GM18951 (cell line): ENCODE measurements at regions not wholly inside any gene's neighbourhood (a gene's known extent, or its start where the extent isn't known, plus 50 kb on each side); places are given as distances from the start of the nearest gene placed in this dataset.
"Not testable (repeated sequence)": the region's sequence is repeated elsewhere in the genome, so short reads cannot be mapped to it uniquely, and the experiment has no call there.

Experiments used
- POLR2A ChIP-seq: IDR thresholded peaks from 4 replicates; pipeline ENCODE4 v1.6.1; 2011; ENCODE audit warnings: mild to moderate bottlenecking; ENCODE audit not compliant: insufficient read length, insufficient read depth; ENCODE audit errors: extremely low read depth
- in situ Hi-C: fragments of 300-500 bp; cut with MboI; formaldehyde crosslinking; loops from one replicate; pipeline ENCODE4 v1.12.0; 2022; ENCODE audit warnings: low sequenced_read_pairs, mixed read lengths, inconsistent platforms; ENCODE audit not compliant: unreplicated experiment

- in situ Hi-C loops: no loop called here
- TF ChIP-seq POLR2A: no peak
Observed at GRCh38 chr1:239976130-239976968, 115.3 kb upstream of the FMN2 start.

GRCh38 chr1:239977416-239977815 lies 114.3 kb upstream of the FMN2 start:
- TF ChIP-seq POLR2A: no peak

GRCh38 chr1:239979456-239979855 lies 112.2 kb upstream of the FMN2 start:
- in situ Hi-C loops: no loop called here
- no peak for TF ChIP-seq POLR2A

More at GRCh38 chr1:239977416-239977815, 114.3 kb upstream of the FMN2 start:
- in situ Hi-C loops: no loop called here

GRCh38 chr1:239982762-239983161 lies 108.9 kb upstream of the FMN2 start:
- TF ChIP-seq POLR2A: no peak
- in situ Hi-C loops: no loop called here

- no peak for TF ChIP-seq POLR2A
- in situ Hi-C loops: no loop called here
Observed at GRCh38 chr1:239985044-239985443, 106.6 kb upstream of the FMN2 start.

GRCh38 chr1:239987103-239987745 lies 104.5 kb upstream of the FMN2 start:
- in situ Hi-C loops: no loop called here
- no peak for TF ChIP-seq POLR2A

- in situ Hi-C loops: no loop called here
- no peak for TF ChIP-seq POLR2A
Observed at GRCh38 chr1:239989990-239990389, 101.7 kb upstream of the FMN2 start.

DNA sequence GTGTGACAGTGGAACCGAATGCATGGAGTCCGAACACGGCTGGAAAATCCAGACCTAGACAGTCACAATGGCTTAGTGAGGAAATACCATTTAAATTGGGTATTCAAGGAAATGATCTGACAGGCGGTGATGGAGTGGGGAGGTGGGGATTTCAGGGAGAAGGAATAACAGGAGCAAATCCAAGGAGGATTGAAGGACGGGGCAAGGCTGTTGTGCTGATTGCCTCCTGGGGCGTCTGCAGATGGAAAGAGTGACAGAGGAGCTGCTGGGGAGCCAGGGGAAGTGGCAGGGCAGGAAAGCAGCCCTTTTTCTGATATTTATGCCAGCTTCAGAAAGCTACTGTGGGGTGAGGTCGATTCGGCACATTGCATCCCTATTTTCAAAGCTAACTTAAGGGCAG lies 99.1 kb upstream of the FMN2 start:
- in situ Hi-C loops: not testable (repeated sequence)

DNA sequence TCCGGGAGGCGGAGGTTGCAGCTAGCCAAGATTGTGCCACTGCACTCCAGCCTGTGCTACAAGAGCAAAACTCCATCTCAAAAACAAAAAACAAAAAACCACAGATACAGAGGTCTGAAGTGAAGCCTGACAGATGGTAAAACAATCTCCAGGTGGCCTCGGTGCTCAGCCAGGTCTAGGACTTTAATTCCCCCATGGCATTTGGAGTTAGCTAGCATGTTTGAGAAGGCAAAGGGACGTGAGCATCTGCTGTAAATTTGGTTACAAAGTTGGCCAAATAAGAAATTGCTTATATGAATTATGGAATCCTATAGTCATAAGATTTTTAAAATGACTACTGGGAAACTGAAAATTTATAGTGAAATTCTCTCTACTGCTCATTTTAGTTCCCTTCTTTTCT lies 98.3 kb upstream of the FMN2 start:
- in situ Hi-C loops: no loop called here
- TF ChIP-seq POLR2A: no peak

DNA sequence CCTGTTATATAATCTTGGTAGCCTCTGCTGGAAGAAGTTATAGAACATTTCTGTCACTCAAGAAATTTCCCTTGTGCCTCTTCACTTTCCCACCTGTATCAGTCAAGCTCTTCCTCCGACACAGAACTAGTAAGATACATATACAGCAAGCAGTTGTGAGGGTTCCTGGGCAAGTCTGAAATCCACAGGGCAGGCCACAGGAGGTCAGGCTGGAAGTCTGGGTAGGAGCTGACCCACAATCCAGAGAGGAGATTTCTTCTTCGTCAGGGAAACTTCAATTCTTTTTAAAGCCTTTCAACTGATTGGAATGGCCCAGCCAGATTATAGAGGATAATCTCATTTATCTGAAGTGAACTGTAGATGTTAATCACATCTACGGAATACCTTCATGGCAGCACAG lies 96.4 kb upstream of the FMN2 start:
- in situ Hi-C loops: no loop called here
- no peak for TF ChIP-seq POLR2A

- in situ Hi-C loops: no loop called here
- no peak for TF ChIP-seq POLR2A
Observed at GRCh38 chr1:239997160-239997514, 94.5 kb upstream of the FMN2 start.

- TF ChIP-seq POLR2A: no peak
- in situ Hi-C loops: no loop called here
Observed at GRCh38 chr1:239997515-239998311, 94.0 kb upstream of the FMN2 start.

DNA sequence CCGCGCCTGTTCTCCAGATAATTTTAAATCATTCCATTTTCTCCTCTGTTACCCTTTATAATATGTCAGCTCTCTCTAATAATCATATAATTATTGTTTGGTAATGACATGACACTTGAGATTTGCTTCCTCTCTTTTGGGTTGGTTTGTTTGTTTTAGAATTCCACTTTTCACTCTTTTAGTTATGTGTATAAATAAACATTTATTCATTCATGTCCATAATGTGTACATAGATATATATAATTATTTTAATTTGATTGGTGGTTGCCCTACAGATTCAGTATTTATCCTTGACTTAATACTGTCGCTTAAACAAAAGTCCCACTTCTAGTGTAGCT lies 93.4 kb upstream of the FMN2 start:
- TF ChIP-seq POLR2A: no peak
- in situ Hi-C loops: no loop called here

GRCh38 chr1:239999170-239999569 lies 92.5 kb upstream of the FMN2 start:
- TF ChIP-seq POLR2A: no peak
- in situ Hi-C loops: no loop called here
